Esophagus muscularis mucosa (tissue), 4 donors: ENCODE measurements at regions not wholly inside any gene's neighbourhood (a gene's known extent, or its start where the extent isn't known, plus 50 kb on each side); places are given as distances from the start of the nearest gene placed in this dataset.

Experiments
- EP300 ChIP-seq: sonication (generic); formaldehyde crosslinking; IDR thresholded peaks from one replicate; pipeline ENCODE4 v1.6.1; 2017; ENCODE audit warnings: antibody characterized with exemption
- POLR2A ChIP-seq: fragments of 450-650 bp; IDR thresholded peaks from one replicate; pipeline ENCODE4 v1.6.1; 2017; ENCODE audit warnings: antibody characterized with exemption, moderate library complexity, mild to moderate bottlenecking, low read depth
- TF ChIP-seq, protein P1 (sequence below), 3 experiments: fragments of 200-600 bp in 2 of 3; fragments of 450-650 bp in 1 of 3; sonication (generic) in 2 of 3; IDR thresholded peaks; one replicate each; pipeline ENCODE4 v1.5.1; 2017 to 2019; ENCODE audit warnings: antibody characterized with exemption in 3 of 3, mild to moderate bottlenecking in 2 of 3, moderate library complexity in 1 of 3

- TF ChIP-seq, protein P1, sequence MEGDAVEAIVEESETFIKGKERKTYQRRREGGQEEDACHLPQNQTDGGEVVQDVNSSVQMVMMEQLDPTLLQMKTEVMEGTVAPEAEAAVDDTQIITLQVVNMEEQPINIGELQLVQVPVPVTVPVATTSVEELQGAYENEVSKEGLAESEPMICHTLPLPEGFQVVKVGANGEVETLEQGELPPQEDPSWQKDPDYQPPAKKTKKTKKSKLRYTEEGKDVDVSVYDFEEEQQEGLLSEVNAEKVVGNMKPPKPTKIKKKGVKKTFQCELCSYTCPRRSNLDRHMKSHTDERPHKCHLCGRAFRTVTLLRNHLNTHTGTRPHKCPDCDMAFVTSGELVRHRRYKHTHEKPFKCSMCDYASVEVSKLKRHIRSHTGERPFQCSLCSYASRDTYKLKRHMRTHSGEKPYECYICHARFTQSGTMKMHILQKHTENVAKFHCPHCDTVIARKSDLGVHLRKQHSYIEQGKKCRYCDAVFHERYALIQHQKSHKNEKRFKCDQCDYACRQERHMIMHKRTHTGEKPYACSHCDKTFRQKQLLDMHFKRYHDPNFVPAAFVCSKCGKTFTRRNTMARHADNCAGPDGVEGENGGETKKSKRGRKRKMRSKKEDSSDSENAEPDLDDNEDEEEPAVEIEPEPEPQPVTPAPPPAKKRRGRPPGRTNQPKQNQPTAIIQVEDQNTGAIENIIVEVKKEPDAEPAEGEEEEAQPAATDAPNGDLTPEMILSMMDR (IDR thresholded peaks at IDR 0.05) = no peak
- TF ChIP-seq POLR2A (no peak), EP300 (no peak)
Observed at GRCh38 chr17:34201225-34201624, 53.9 kb upstream of the CCL2 start.
